Esophagus squamous epithelium (tissue), 5 donors: ENCODE measurements at regions not wholly inside any gene's neighbourhood (a gene's known extent, or its start where the extent isn't known, plus 50 kb on each side); places are given as distances from the start of the nearest gene placed in this dataset.

Source experiments
- DNase-seq: peaks from one replicate; lab custom pipeline; 2025; lab: John Stamatoyannopoulos, UW
- H3K27ac ChIP-seq, 4 donors: fragments of 200-600 bp; sonication (generic); one replicate each; pipeline ENCODE4 v1.5.1; 2016 to 2019; ENCODE audit warnings: mild to moderate bottlenecking in 1 of 4
- H3K27me3 ChIP-seq, 4 donors: fragments of 200-600 bp; sonication (generic); 1 replicate in 3 of 4; 2 replicates in 1 of 4; pipeline versions ENCODE4 v1.5.1 to v1.6.0; 2017 to 2021; ENCODE audit warnings: antibody characterized with exemption in 1 of 4
- H3K36me3 ChIP-seq, 3 donors: fragments of 200-600 bp; sonication (generic); one replicate each; pipeline ENCODE4 v1.5.1; 2016 to 2019
- H3K4me1 ChIP-seq, 3 donors: fragments of 200-600 bp; sonication (generic); one replicate each; pipeline ENCODE4 v1.5.1; 2017 to 2019
- H3K4me3 ChIP-seq, 4 donors: fragments of 200-600 bp; sonication (generic); 1 replicate in 3 of 4; 2 replicates in 1 of 4; pipeline ENCODE4 v1.5.1; 2016 to 2019; ENCODE audit warnings: mild to moderate bottlenecking in 2 of 4, moderate library complexity in 1 of 4
- H3K9me3 ChIP-seq, 3 donors: fragments of 200-600 bp; sonication (generic); one replicate each; pipeline ENCODE4 v1.5.1; 2016 to 2019
- CTCF ChIP-seq, 6 experiments: fragments of 450-650 bp in 4 of 6; fragments of 200-600 bp in 2 of 6; sonication (generic) in 2 of 6; IDR thresholded peaks; one replicate each; pipeline ENCODE4 v1.5.1; 2016 to 2019; ENCODE audit warnings: antibody characterized with exemption in 6 of 6, mild to moderate bottlenecking in 4 of 6, moderate library complexity in 4 of 6
- POLR2A ChIP-seq, 4 donors: fragments of 450-650 bp; IDR thresholded peaks; one replicate each; pipeline ENCODE4 v1.6.1; 2017; ENCODE audit warnings: antibody characterized with exemption in 4 of 4, mild to moderate bottlenecking in 4 of 4, moderate library complexity in 3 of 4
- WGBS, 2 donors: methylation state at CpG; one replicate each; pipeline ENCODE4 v1.1.5; 2018; 5-methylcytosine and 5-hydroxymethylcytosine counted together
- intact Hi-C: fragments of 100-400 bp; cut with DNase I; formaldehyde crosslinking; loops from one replicate; pipeline ENCODE4 v1.15.0; 2022
- donor health status: DM: yes; HTN: yes; CAD: no.

DNA sequence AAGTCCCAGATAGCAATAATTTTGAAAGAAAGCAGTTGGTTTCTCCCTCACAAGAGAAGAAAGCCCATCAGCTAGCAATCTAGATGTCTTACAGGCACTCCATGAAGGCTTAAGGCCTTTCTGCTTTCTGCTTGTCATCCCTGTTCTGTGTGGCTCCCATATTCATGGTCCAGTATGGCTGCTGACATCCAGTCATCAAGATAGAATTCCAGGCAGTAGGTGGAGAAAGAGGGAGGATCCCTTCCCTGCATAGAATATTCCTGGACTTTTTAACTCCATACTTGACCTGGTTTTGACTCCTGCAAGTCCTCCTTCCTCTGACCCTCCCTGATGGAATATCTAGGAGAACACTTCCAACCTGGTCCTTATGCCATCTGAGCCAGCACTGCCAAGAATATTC, 389.9 kb upstream of the AKR1E2 start:
- Histone ChIP-seq H3K4me1 (no peaks in the 10 kb centered on the region), H3K4me3 (no peak overlapping the region), H3K27me3 (no peaks in the 10 kb centered on the region), H3K9me3 (no peaks in the 10 kb centered on the region), H3K36me3 (no peaks in the 10 kb centered on the region), H3K27ac (no peak overlapping the region)
- no peak for DNase-seq
- intact Hi-C loops, result no loop called here
- TF ChIP-seq CTCF (IDR thresholded peaks at IDR 0.05) (no peak), POLR2A (IDR thresholded peaks at IDR 0.05) (no peak)

DNA sequence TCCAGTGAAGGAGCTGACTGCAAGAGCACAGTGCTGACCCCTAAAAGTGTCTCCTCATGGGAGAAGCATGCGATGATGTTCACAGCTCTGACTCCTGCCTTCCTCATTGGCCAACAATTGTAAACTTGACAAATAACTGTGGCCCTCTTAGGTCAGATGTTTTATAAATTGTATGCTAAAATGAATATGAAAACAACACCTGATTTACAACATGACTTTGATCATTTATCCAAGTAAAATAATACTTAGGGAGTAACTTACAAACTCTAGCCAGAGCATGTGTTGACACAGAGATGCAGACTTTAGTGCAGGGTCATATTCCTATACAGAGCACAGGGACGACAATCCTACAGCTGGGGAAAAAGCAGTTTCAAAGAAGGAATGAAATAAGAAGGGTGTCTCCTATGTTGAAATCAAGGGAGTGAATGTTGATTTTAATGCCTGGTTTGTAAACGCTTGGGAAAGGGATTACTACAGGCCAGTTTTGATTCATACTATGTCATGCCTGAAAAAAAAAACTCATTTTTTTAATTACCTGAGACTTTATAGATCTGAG, 391.4 kb upstream of the AKR1E2 start:
- WGBS, 2 donors, result 62 to 79% methylated on average over 3 of the region's 3 CpGs

DNA sequence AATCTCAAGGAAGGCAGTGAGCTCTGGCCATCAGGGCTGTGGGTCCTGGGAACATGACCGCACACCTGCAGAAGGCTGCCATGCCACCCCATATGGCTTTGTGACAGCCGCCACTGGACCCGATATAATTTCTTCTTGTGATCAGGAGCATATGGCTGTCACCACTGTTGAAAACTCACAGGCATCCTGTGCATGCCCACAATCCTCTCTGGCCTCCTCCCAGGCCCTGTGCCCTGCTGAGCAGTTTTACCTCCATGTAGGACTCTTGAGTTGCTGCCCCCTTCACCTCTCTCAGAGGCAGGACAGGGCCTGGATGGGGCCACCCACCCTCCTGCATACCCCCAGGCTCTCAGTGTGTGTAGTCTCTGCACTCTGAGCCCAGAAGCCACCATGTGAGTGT, 391.9 kb upstream of the AKR1E2 start:
- no peaks in the 10 kb centered on the region for H3K27me3 ChIP-seq
- no peak overlapping the region for H3K4me3 ChIP-seq
- no peaks in the 10 kb centered on the region for H3K4me1 ChIP-seq
- no peak for DNase-seq
- H3K27ac ChIP-seq, result no peak overlapping the region
- no peaks in the 10 kb centered on the region for H3K36me3 ChIP-seq
- WGBS, 2 donors, result 90 to 93% methylated on average over 3 of the region's 3 CpGs
- no peak for TF ChIP-seq CTCF (IDR thresholded peaks at IDR 0.05)
- intact Hi-C loops, result no loop called here
- no peaks in the 10 kb centered on the region for H3K9me3 ChIP-seq

More for the DNA sequence above, 391.4 kb upstream of the AKR1E2 start:
- intact Hi-C loops, result no loop called here
- H3K4me1 ChIP-seq, result no peaks in the 10 kb centered on the region
- no peak overlapping the region for H3K27ac ChIP-seq
- DNase-seq, result no peak
- TF ChIP-seq POLR2A (IDR thresholded peaks at IDR 0.05) (no peak), CTCF (IDR thresholded peaks at IDR 0.05) (no peak)
- H3K27me3 ChIP-seq, result no peaks in the 10 kb centered on the region
- H3K36me3 ChIP-seq, result no peaks in the 10 kb centered on the region
- no peaks in the 10 kb centered on the region for H3K9me3 ChIP-seq
- H3K4me3 ChIP-seq, result no peak overlapping the region

DNA sequence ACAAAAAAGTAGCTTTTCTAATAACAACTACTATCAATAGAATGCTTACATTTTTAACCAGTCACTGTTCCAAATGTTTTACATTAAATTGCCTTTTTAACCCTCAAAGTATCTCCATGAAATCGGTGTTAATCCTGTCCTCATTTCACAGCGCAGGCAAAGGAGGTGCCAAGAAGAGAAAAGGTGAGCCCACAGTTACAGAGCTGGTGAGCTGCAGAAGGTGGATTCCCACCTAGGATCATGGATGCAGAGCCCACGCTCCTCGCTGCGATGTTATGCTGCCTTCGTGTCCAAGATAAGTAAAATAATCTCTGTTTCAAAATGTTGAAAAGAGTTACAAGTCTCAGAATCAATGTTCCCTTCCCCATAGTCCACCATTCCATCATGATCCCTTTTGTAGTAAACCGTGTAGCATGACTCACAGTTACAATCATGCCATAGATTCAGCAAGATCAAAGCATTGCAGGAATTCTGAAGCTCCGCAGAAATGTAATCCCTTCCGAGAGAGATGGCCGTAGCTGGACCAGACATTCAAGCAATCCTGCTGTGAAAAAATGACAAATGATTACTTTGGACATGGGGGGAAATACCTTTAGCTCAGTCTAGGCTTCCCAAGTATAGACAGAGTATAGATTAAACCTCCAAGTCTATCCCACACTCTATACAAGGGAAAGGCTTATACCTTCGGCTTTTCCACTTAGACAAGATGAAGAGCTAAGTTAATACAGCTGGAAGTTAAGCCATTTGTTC, 394.7 kb upstream of the AKR1E2 start:
- Histone ChIP-seq H3K4me3 (no peak overlapping the region), H3K27ac (no peak overlapping the region), H3K4me1 (no peaks in the 10 kb centered on the region), H3K27me3 (no peaks in the 10 kb centered on the region), H3K9me3 (no peaks in the 10 kb centered on the region), H3K36me3 (no peaks in the 10 kb centered on the region)
- no peak for DNase-seq
- intact Hi-C loops, result no loop called here
- 69 to 80% methylated on average over 11 of the region's 11 CpGs for WGBS, 2 donors
- no peak for TF ChIP-seq CTCF (IDR thresholded peaks at IDR 0.05)
- no peak for TF ChIP-seq POLR2A (IDR thresholded peaks at IDR 0.05)

DNA sequence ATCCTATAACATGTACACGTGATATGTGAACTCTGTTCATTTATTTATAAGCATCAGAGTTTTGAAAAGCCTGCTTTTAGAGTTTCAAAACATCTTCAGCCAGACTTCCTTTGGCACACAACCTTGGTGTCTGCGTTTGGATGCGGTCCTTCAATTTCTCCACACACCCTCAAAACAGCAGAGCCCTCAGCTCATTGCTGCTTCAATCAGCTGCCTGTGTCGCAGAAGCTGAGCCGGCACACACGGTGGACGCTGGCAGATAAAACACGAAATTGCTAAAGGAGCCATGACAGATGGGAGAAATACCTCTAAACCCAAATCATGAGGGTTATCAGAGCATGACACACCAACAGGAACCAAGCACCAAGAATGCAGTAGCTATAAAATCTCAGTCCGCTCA, 396.4 kb upstream of the AKR1E2 start:
- Histone ChIP-seq H3K4me3 (no peak overlapping the region), H3K4me1 (no peaks in the 10 kb centered on the region), H3K27me3 (no peaks in the 10 kb centered on the region), H3K36me3 (no peaks in the 10 kb centered on the region), H3K27ac (no peak overlapping the region), H3K9me3 (no peaks in the 10 kb centered on the region)
- 77 to 90% methylated on average over 5 to 7 of the region's 9 CpGs for WGBS, 2 donors
- intact Hi-C loops, result no loop called here
- TF ChIP-seq CTCF (IDR thresholded peaks at IDR 0.05), result no peak
- TF ChIP-seq POLR2A (IDR thresholded peaks at IDR 0.05), result no peak
- DNase-seq, result no peak
